ENCODE measurements at regions not wholly inside any gene's neighbourhood (a gene's known extent, or its start where the extent isn't known, plus 50 kb on each side); places are given as distances from the start of the nearest gene placed in this dataset.
"Not testable (repeated sequence)": the region's sequence is repeated elsewhere in the genome, so short reads cannot be mapped to it uniquely, and the experiment has no call there.

GRCh38 chr20:22071841-22072240 is 366.4 kb downstream of the PAX1 start:
- DNase-seq (ENCODE audit: low spot score): no peak

GRCh38 chr20:22070610-22071058 is 365.2 kb downstream of the PAX1 start:
- DNase-seq (ENCODE audit: low spot score): peak; percentile 61

- no peak for DNase-seq (ENCODE audit: low spot score)
These were observed 358.3 kb downstream of the PAX1 start for GRCh38 chr20:22063753-22064152.

GRCh38 chr20:22062874-22063273 is 357.4 kb downstream of the PAX1 start:
- no peak for DNase-seq (ENCODE audit: low spot score)

GRCh38 chr20:22060610-22061009 is 355.1 kb downstream of the PAX1 start:
- no peak for DNase-seq (ENCODE audit: low spot score)

GRCh38 chr20:22058746-22059145 is 353.3 kb downstream of the PAX1 start:
- no peak for DNase-seq (ENCODE audit: low spot score)

- DNase-seq (ENCODE audit: low spot score): no peak
These were observed 350.5 kb downstream of the PAX1 start for GRCh38 chr20:22055981-22056380.

- DNase-seq (ENCODE audit: low spot score): no peak
These were observed 346.7 kb downstream of the PAX1 start for GRCh38 chr20:22052025-22052650.

GRCh38 chr20:22045956-22046507 is 340.6 kb downstream of the PAX1 start:
- not testable (repeated sequence) for DNase-seq (ENCODE audit: low spot score)

- DNase-seq (ENCODE audit: low spot score): no peak
These were observed 322.0 kb downstream of the PAX1 start for GRCh38 chr20:22027423-22027822.

GRCh38 chr20:22020201-22020600 is 314.7 kb downstream of the PAX1 start:
- DNase-seq (ENCODE audit: low spot score): no peak

- DNase-seq (ENCODE audit: low spot score): no peak
These were observed 303.0 kb downstream of the PAX1 start for GRCh38 chr20:22008456-22008855.

GRCh38 chr20:22006306-22006705 is 300.8 kb downstream of the PAX1 start:
- no peak for DNase-seq (ENCODE audit: low spot score)

GRCh38 chr20:22005535-22005934 is 300.1 kb downstream of the PAX1 start:
- no peak for DNase-seq (ENCODE audit: low spot score)

- no peak for DNase-seq (ENCODE audit: low spot score)
These were observed 299.5 kb downstream of the PAX1 start for GRCh38 chr20:22004946-22005345.

- no peak for DNase-seq (ENCODE audit: low spot score)
These were observed 298.2 kb downstream of the PAX1 start for GRCh38 chr20:22003680-22004079.

GRCh38 chr20:22001886-22002285 is 296.4 kb downstream of the PAX1 start:
- DNase-seq (ENCODE audit: low spot score): no peak

- DNase-seq (ENCODE audit: low spot score): no peak
These were observed 290.0 kb downstream of the PAX1 start for GRCh38 chr20:21995461-21995860.

GRCh38 chr20:21994203-21994602 is 288.7 kb downstream of the PAX1 start:
- DNase-seq (ENCODE audit: low spot score): no peak

GRCh38 chr20:21982559-21982958 is 277.1 kb downstream of the PAX1 start:
- no peak for DNase-seq (ENCODE audit: low spot score)

- DNase-seq (ENCODE audit: low spot score): no peak
These were observed 276.3 kb downstream of the PAX1 start for GRCh38 chr20:21981597-21982344.

- no peak for DNase-seq (ENCODE audit: low spot score)
These were observed 275.7 kb downstream of the PAX1 start for GRCh38 chr20:21981179-21981578.

GRCh38 chr20:21971436-21971835 is 266.0 kb downstream of the PAX1 start:
- no peak for DNase-seq (ENCODE audit: low spot score)

All from umbilical cord (tissue), 1 donor.